Stimulated activated CD4-positive, alpha-beta T cell treated with anti-CD3 and anti-CD28 coated beads, Interleukin-4, amount 100 ng/mL, for 4 hours (primary cell): ENCODE measurements at regions not wholly inside any gene's neighbourhood (a gene's known extent, or its start where the extent isn't known, plus 50 kb on each side); places are given as distances from the start of the nearest gene placed in this dataset.
"Not testable (repeated sequence)": the region's sequence is repeated elsewhere in the genome, so short reads cannot be mapped to it uniquely, and the experiment has no call there.

ENCODE experiments used
- DNase-seq, 2 experiments: peaks; one replicate each; pipeline ENCODE4 v3.0.0-alpha.2; 2020

DNA sequence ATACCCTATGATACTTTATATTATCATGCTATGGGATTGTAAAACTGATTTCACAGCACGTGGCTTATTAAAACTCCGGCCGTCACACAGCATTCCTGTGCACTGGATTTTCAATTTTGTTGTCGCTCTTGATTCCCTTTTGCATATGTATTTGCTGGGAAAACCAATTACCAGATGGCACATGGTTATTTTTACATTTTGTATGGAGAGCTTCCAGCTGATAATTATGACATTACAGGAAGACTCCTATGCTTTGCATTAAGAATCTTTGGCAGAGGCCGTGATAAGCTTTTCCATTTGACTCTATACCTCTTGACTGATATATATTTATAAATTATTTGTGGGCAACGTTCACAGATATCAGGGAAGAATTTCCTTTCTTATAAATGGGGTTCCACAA, 381.2 kb upstream of the RORB start:
- DNase-seq = no peak

GRCh38 chr9:74117151-74117550, 380.0 kb upstream of the RORB start:
- no peak for DNase-seq

GRCh38 chr9:74117731-74118130, 379.4 kb upstream of the RORB start:
- DNase-seq = no peak

- no peak for DNase-seq
These were observed 377.1 kb upstream of the RORB start for GRCh38 chr9:74120061-74120460.

GRCh38 chr9:74120470-74120869, 376.7 kb upstream of the RORB start:
- no peak for DNase-seq

DNA sequence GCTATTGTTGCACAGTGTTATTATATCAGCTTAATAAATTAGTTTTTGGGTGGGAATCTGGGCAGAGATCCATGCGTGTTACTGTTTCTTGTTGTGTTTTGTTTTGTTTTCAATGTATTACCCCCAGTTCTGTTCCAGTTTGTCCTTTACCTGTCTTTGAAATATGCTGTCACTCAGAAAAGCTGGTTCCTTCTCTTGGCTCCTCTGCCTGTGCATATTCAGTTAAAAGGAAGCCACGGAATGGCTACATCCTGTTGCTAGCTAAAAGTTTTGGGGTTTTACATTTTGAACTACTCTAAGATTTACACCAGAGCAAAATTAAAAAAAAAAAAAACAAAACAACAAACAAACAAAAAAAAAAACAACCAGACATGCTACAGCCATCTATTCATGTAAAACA, 374.9 kb upstream of the RORB start:
- DNase-seq = no peak

- DNase-seq = no peak
These were observed 374.5 kb upstream of the RORB start for GRCh38 chr9:74122661-74123060.

- DNase-seq = no peak
These were observed 371.2 kb upstream of the RORB start for GRCh38 chr9:74125941-74126340.

- DNase-seq = no peak
These were observed 364.1 kb upstream of the RORB start for GRCh38 chr9:74132986-74133385.

- DNase-seq = no peak
These were observed 363.2 kb upstream of the RORB start for GRCh38 chr9:74133921-74134320.

DNA sequence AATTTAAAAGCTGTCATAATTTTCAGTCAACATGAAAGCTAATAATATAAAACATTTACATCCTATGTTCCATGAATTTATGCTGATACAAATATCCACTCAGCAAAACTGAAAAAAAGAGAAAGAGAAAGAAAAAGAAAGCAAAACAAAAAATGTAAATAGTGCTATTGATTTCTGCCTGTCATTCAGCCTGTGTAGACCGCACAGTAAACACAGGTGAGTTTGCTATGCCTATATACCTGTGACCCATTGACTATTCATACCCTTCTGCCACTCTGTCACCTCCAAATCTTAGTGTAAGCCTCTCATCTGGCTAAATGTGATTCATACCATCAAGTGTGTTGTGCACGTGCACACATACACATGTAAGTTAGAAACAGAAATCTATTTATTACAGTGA, 359.0 kb upstream of the RORB start:
- no peak for DNase-seq

- no peak for DNase-seq
These were observed 357.0 kb upstream of the RORB start for GRCh38 chr9:74140141-74140540.

- no peak for DNase-seq
These were observed 349.2 kb upstream of the RORB start for GRCh38 chr9:74147906-74148305.

DNA sequence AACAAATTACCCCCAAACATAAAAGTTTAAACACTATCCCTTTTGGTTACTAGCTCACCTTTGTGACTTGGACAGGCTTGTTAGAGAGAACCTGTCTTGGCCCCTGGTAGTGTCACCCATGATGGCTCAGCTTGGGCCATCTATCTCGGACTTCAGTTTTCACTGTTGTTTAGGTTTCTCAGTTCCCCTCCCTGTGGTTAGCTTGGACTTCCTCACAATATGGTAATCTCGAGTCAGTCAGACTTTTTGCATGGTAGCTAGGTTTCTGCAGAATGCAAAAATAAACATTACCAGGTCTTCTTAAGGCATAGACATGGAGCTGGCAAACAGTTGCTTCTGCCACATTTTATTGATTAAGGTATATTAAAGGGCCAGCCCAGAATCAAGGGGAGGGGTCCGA, 324.3 kb upstream of the RORB start:
- DNase-seq = no peak

GRCh38 chr9:74173284-74173683, 323.9 kb upstream of the RORB start:
- no peak for DNase-seq

- DNase-seq = not testable (repeated sequence)
These were observed 299.4 kb upstream of the RORB start for GRCh38 chr9:74197771-74198170.

DNA sequence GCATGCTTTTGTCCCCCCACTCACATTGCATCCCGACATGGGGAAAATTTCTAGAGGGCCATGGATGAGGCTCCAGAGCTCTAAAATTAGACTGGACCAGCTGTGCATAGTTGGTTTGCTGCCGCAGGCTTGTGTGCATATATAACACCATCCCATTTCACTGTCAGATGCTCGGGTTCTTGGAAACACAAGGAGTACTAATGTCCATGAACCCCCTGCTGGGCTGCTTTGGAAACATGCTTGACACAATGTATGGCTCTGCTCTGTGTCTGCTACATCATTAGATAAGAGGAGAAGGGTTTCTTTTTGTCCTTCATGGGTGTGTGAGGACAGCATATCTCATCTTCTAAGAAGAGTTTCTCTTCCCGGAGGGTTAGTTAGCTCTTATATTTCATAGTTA, 292.1 kb upstream of the RORB start:
- DNase-seq = no peak

- DNase-seq = no peak
These were observed 278.6 kb upstream of the RORB start for GRCh38 chr9:74218385-74219063.

DNA sequence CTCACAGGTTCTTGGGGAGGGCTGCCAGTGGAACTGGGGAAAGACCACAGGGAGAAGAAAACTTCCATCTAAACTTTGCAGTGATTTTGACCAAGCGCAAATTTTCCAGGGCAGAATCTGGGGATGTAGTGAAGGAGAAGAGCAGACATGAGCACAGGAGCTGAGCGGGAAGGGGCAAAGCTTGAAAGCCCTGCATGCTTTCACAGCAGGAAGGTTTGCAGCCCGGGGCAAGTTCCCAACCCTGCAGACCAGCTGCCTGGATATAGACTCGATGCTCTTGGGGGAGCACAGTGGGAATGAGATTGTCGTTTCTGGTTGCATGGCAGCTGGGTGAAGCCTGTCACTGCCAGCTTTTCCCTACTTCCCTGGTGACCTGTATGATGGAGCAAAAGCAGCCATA, 276.8 kb upstream of the RORB start:
- no peak for DNase-seq

DNA sequence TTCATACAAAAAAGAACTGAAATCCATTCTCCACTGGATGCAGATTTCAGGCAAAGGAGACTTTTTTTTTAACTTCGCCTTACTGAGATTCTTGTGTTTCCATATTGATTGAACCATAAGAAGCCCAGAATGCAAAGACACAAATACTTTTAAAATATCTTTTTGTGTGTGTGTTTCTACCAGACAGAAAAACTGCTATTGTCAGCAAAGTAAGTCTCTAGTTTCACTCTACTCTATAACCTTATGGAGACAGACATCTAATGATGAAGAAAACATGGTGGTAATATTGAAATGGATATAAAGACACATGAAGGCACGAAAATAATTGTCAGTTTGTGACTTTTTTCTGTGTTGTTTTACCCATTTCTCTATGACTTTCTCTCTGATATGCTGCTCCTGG, 260.3 kb upstream of the RORB start:
- no peak for DNase-seq

DNA sequence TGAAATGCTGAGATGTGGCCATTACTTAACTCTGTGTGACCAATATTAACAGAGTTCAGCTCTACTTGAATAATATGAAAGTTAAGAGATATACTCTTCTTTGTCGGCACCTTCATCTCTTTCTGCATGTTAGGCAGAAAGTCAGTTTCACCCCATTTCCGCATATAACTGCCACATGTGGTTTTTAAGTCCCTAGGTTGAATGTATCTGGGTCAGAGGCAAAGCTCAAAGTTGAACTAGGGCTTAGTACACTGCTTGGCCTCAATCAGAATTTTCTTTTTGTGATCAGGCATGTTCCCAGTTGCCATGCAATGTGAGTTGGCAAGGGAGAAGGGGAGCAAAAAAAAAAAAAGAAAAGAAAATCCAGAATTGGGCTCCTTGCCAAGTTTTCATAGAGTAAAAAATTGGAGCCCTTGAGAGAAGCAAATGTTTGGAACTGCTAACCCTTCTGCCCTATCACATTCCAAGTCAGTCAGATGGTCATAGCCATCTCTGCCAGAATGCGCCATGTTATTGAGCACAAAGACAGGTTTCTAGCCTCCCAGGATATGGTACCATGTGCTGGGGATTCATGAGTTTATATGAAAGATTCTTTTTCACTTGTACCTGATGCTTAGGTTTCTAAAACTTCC, 251.2 kb upstream of the RORB start:
- DNase-seq = no peak

- no peak for DNase-seq
These were observed 241.6 kb upstream of the RORB start for GRCh38 chr9:74255489-74255984.

GRCh38 chr9:74275872-74276508, 221.1 kb upstream of the RORB start:
- DNase-seq = no peak

GRCh38 chr9:74277532-74277931, 219.6 kb upstream of the RORB start:
- peak in 1 of 2 experiments; percentile 4 for DNase-seq
